ENCODE measurements at regions not wholly inside any gene's neighbourhood (a gene's known extent, or its start where the extent isn't known, plus 50 kb on each side); places are given as distances from the start of the nearest gene placed in this dataset.

- no peak for DNase-seq (ENCODE audit: low spot score in 2 of 2)
- Histone ChIP-seq H3K27me3 (no peaks in the 10 kb centered on the region), H3K4me1 (no peaks in the 10 kb centered on the region), H3K4me3 (no peak overlapping the region), H3K9me3 (no peaks in the 10 kb centered on the region), H3K27ac (no peak overlapping the region), H3K36me3 (no peaks in the 10 kb centered on the region)
- intact Hi-C loops (cut with DNase I; ENCODE audit: low total_unique reads): no loop called here
- TF ChIP-seq POLR2AphosphoS5 (IDR thresholded peaks at IDR 0.05): no peak
- TF ChIP-seq POLR2A (IDR thresholded peaks at IDR 0.05): no peak
- TF ChIP-seq, protein P1, sequence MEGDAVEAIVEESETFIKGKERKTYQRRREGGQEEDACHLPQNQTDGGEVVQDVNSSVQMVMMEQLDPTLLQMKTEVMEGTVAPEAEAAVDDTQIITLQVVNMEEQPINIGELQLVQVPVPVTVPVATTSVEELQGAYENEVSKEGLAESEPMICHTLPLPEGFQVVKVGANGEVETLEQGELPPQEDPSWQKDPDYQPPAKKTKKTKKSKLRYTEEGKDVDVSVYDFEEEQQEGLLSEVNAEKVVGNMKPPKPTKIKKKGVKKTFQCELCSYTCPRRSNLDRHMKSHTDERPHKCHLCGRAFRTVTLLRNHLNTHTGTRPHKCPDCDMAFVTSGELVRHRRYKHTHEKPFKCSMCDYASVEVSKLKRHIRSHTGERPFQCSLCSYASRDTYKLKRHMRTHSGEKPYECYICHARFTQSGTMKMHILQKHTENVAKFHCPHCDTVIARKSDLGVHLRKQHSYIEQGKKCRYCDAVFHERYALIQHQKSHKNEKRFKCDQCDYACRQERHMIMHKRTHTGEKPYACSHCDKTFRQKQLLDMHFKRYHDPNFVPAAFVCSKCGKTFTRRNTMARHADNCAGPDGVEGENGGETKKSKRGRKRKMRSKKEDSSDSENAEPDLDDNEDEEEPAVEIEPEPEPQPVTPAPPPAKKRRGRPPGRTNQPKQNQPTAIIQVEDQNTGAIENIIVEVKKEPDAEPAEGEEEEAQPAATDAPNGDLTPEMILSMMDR (IDR thresholded peaks at IDR 0.05): no peak
Measured at GRCh38 chr17:65400701-65401100, 160.7 kb downstream of the AXIN2 start.

DNA sequence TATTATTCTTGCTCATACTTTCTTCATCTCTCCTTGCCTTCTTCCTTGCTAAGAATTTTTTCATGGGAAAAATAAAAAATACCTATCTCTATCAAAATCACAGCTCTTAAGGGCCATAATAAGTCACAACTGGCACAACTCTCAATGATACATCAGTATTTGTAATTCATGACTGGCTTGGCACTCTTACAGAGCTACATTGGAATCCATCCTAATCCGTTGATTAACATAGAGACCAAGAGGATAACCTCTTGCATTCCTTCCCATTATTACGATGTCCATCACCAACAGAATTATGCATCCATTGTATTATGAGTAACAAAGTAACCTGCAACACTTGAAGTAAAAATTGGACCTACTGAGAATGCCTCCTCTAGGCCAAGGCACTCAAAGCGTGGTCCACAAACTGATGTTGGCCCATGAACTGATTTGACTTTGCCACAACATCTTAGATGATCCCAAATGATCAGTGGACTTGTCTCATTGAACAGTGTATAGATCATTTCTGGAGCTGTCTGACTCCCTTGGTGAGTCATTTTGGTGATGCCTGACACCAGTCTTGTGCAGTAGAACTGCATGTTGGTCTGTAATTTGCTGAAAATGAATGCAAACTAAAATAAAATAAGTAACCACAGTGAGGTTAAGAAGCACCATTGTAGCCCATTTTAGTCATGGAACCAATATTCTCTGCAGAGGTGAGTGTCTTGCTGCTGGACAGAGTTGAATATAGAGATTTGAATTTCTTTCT, 163.2 kb downstream of the AXIN2 start:
- Histone ChIP-seq H3K4me1 (no peaks in the 10 kb centered on the region), H3K36me3 (no peaks in the 10 kb centered on the region), H3K27me3 (no peaks in the 10 kb centered on the region), H3K4me3 (no peak overlapping the region), H3K9me3 (no peaks in the 10 kb centered on the region), H3K27ac (no peak overlapping the region)
- intact Hi-C loops (cut with DNase I; ENCODE audit: low total_unique reads): no loop called here
- no peak for DNase-seq (ENCODE audit: low spot score in 2 of 2)
- no peak for TF ChIP-seq POLR2A (IDR thresholded peaks at IDR 0.05)
- no peak for TF ChIP-seq POLR2AphosphoS5 (IDR thresholded peaks at IDR 0.05)
- TF ChIP-seq, protein P1 (IDR thresholded peaks at IDR 0.05): no peak

- TF ChIP-seq, protein P1 (IDR thresholded peaks at IDR 0.05): no peak
- TF ChIP-seq POLR2AphosphoS5 (IDR thresholded peaks at IDR 0.05) (no peak), POLR2A (IDR thresholded peaks at IDR 0.05) (no peak)
- no peak for DNase-seq (ENCODE audit: low spot score in 2 of 2)
- Histone ChIP-seq H3K27ac (no peak overlapping the region), H3K4me3 (no peak overlapping the region), H3K36me3 (no peaks in the 10 kb centered on the region), H3K9me3 (no peaks in the 10 kb centered on the region), H3K27me3 (no peaks in the 10 kb centered on the region), H3K4me1 (no peaks in the 10 kb centered on the region)
- intact Hi-C loops (cut with DNase I; ENCODE audit: low total_unique reads): no loop called here
Measured at GRCh38 chr17:65395924-65396323, 165.5 kb downstream of the AXIN2 start.

DNA sequence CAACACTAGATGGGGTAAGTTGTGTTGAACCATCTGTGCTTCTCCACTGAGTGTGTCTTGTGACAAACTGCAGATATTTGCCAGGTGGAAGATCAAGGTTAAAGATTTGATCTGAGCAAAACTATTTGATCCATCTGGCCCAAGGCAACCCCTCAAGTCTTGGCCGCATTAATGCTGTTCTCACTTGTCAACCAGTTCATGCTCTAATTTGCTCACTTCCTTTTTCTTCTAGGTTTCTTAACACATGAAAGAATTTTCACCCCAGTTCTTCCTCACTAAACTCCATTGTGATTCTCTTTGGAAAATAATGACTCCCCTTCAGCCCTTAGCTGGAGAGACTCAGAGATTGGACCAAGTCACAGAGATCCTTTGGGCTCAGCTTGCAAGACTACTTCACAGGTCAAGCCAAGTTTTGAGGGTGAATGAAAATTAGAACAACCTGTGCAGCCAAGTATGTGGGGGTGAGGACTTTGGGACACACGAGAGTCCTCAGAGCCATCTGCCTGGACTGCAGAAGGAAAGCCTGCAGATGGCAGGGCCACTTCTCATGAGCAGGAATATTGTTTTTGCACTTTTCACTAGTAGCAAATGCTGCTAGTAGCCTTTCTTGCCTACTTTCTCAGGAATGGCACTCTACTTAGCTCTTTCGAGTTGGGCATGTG, 166.5 kb downstream of the AXIN2 start:
- H3K4me1 ChIP-seq: no peaks in the 10 kb centered on the region
- no peaks in the 10 kb centered on the region for H3K36me3 ChIP-seq
- TF ChIP-seq, protein P1 (IDR thresholded peaks at IDR 0.05): no peak
- TF ChIP-seq POLR2A (IDR thresholded peaks at IDR 0.05) (no peak), POLR2AphosphoS5 (IDR thresholded peaks at IDR 0.05) (no peak)
- DNase-seq (ENCODE audit: low spot score in 2 of 2): no peak
- no peaks in the 10 kb centered on the region for H3K9me3 ChIP-seq
- H3K27ac ChIP-seq: no peak overlapping the region
- no peaks in the 10 kb centered on the region for H3K27me3 ChIP-seq
- intact Hi-C loops (cut with DNase I; ENCODE audit: low total_unique reads): no loop called here
- no peak overlapping the region for H3K4me3 ChIP-seq

DNA sequence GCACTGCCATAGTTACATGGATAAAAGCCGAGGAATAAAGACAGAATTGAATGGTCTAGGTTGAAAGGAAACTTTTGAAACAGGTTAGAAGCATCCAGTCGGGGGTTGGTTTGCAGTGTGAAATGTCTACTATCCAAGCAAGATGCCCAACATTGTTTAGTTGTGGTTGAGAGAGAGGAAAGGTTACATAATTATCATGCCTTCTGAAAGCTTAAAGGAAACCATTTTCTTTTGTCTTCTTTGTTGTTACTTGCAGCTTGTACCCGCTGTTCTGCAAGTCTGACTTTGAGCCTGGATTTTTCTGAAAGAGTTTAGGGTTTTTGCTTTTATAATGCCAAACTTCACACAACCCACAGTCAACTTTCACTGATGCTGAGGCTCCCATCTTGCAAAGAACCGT, 167.9 kb downstream of the AXIN2 start:
- H3K27ac ChIP-seq: no peak overlapping the region
- intact Hi-C loops (cut with DNase I; ENCODE audit: low total_unique reads): no loop called here
- H3K9me3 ChIP-seq: no peaks in the 10 kb centered on the region
- TF ChIP-seq, protein P1 (IDR thresholded peaks at IDR 0.05): no peak
- TF ChIP-seq POLR2A (IDR thresholded peaks at IDR 0.05): no peak
- no peak for TF ChIP-seq POLR2AphosphoS5 (IDR thresholded peaks at IDR 0.05)
- no peak overlapping the region for H3K4me3 ChIP-seq
- H3K4me1 ChIP-seq: no peaks in the 10 kb centered on the region
- no peak for DNase-seq (ENCODE audit: low spot score in 2 of 2)
- no peaks in the 10 kb centered on the region for H3K27me3 ChIP-seq
- H3K36me3 ChIP-seq: no peaks in the 10 kb centered on the region

All from breast epithelium (tissue), 4 donors.